ENCODE measurements at regions not wholly inside any gene's neighbourhood (a gene's known extent, or its start where the extent isn't known, plus 50 kb on each side); places are given as distances from the start of the nearest gene placed in this dataset.

DNA sequence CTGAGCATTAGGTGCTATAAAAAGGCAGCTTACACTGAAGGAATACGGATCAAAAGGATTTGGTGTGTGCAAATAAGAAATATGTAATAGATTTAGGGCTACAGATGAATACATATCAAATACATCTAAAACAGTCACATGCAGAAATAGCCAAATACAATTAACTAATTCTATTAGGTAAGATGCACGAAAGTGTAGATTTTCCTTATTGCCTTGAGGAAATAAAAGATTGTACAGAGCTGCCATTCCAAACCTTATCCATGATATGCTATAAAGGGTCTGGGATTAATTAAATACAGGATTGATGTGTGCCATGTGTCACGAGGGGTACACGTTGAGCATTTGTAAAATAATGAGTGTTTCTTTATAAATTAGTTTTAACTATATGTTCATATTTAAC lies 107.0 kb upstream of the ELOVL6 start:
- no peak for TF ChIP-seq RCOR1 (IDR thresholded peaks at IDR 0.05; ENCODE audit: low read depth, low read length)
- TF ChIP-seq RNF2 (IDR thresholded peaks at IDR 0.05; ENCODE audit: borderline replicate concordance, low read depth) = no peak
- TF ChIP-seq RARB (CRISPR knock-in tag; IDR thresholded peaks at IDR 0.05) = no peak
- TF ChIP-seq, protein P1, sequence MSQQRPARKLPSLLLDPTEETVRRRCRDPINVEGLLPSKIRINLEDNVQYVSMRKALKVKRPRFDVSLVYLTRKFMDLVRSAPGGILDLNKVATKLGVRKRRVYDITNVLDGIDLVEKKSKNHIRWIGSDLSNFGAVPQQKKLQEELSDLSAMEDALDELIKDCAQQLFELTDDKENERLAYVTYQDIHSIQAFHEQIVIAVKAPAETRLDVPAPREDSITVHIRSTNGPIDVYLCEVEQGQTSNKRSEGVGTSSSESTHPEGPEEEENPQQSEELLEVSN (IDR thresholded peaks at IDR 0.05; ENCODE audit: borderline replicate concordance, low read depth) = no peak
- TF ChIP-seq, protein P2, sequence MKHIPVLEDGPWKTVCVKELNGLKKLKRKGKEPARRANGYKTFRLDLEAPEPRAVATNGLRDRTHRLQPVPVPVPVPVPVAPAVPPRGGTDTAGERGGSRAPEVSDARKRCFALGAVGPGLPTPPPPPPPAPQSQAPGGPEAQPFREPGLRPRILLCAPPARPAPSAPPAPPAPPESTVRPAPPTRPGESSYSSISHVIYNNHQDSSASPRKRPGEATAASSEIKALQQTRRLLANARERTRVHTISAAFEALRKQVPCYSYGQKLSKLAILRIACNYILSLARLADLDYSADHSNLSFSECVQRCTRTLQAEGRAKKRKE (CRISPR knock-in tag; IDR thresholded peaks at IDR 0.05; ENCODE audit: low read depth) = no peak
- TF ChIP-seq MYC (IDR thresholded peaks at IDR 0.05; ENCODE audit: borderline replicate concordance, low read length) = no peak
- TF ChIP-seq TFCP2L1 (CRISPR knock-in tag; IDR thresholded peaks at IDR 0.05) = no peak
- Histone ChIP-seq H3K4me1 (no peaks in the 10 kb centered on the region), H3K9me3 (no peaks in the 10 kb centered on the region), H3K27ac (no peak overlapping the region), H3K4me3 (no peak overlapping the region), H3K4me2 (no peak overlapping the region)
- ChIA-PET CTCF (no interaction called here), POLR2A (no interaction called here)
- WGBS (ENCODE audit: missing lambda C conversion rate) = 53% methylated on average over 4 of the region's 4 CpGs
- no peak for FAIRE-seq
- ATAC-seq = no peak
- DNase-seq (ENCODE audit: low read depth in 1 of 2, low spot score in 1 of 2) = no peak

GRCh38 chr4:110296892-110297291 lies 98.5 kb upstream of the ELOVL6 start:
- H3K4me2 ChIP-seq = no peak overlapping the region
- POLR2A ChIA-PET = no interaction called here
- ATAC-seq = no peak
- CTCF ChIA-PET = interaction anchor here (0.6 kb wide), 1 partner anchor 86 kb away, joined by 3 read pairs; no protein-coding TSS in a partner anchor
- no peak for DNase-seq (ENCODE audit: low read depth in 1 of 2, low spot score in 1 of 2)
- no peak overlapping the region for H3K27ac ChIP-seq
- no peaks in the 10 kb centered on the region for H3K4me1 ChIP-seq
- FAIRE-seq = no peak
- H3K9me3 ChIP-seq = no peaks in the 10 kb centered on the region
- WGBS (ENCODE audit: missing lambda C conversion rate) = 28% methylated on average over 2 of the region's 2 CpGs
- no peak overlapping the region for H3K4me3 ChIP-seq
- no peak for TF ChIP-seq ZNF302 (CRISPR knock-in tag; IDR thresholded peaks at IDR 0.05)
- TF ChIP-seq MAX (IDR thresholded peaks at IDR 0.05) = no peak
- no peak for TF ChIP-seq NFE2L2 (conservative IDR thresholded peaks at IDR 0.05; ENCODE audit: low read length)
- no peak for TF ChIP-seq CHD2 (IDR thresholded peaks at IDR 0.05; ENCODE audit: low read length, partially characterized antibody)
- no peak for TF ChIP-seq RAD21 (conservative IDR thresholded peaks at IDR 0.05 in 1 of 2, IDR thresholded peaks at IDR 0.05 in 1 of 2)
- no peak for TF ChIP-seq HDAC2 (IDR thresholded peaks at IDR 0.05)
- TF ChIP-seq CBX2 (IDR thresholded peaks at IDR 0.05; ENCODE audit: borderline replicate concordance, low read depth) = no peak
- no peak for TF ChIP-seq TFCP2L1 (CRISPR knock-in tag; IDR thresholded peaks at IDR 0.05)
- no peak for TF ChIP-seq CEBPB (IDR thresholded peaks at IDR 0.05)
- TF ChIP-seq NPAS2 (CRISPR knock-in tag; IDR thresholded peaks at IDR 0.05; ENCODE audit: borderline replicate concordance) = no peak
- TF ChIP-seq, protein P3, sequence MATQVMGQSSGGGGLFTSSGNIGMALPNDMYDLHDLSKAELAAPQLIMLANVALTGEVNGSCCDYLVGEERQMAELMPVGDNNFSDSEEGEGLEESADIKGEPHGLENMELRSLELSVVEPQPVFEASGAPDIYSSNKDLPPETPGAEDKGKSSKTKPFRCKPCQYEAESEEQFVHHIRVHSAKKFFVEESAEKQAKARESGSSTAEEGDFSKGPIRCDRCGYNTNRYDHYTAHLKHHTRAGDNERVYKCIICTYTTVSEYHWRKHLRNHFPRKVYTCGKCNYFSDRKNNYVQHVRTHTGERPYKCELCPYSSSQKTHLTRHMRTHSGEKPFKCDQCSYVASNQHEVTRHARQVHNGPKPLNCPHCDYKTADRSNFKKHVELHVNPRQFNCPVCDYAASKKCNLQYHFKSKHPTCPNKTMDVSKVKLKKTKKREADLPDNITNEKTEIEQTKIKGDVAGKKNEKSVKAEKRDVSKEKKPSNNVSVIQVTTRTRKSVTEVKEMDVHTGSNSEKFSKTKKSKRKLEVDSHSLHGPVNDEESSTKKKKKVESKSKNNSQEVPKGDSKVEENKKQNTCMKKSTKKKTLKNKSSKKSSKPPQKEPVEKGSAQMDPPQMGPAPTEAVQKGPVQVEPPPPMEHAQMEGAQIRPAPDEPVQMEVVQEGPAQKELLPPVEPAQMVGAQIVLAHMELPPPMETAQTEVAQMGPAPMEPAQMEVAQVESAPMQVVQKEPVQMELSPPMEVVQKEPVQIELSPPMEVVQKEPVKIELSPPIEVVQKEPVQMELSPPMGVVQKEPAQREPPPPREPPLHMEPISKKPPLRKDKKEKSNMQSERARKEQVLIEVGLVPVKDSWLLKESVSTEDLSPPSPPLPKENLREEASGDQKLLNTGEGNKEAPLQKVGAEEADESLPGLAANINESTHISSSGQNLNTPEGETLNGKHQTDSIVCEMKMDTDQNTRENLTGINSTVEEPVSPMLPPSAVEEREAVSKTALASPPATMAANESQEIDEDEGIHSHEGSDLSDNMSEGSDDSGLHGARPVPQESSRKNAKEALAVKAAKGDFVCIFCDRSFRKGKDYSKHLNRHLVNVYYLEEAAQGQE (IDR thresholded peaks at IDR 0.05) = no peak
- TF ChIP-seq RNF2 (IDR thresholded peaks at IDR 0.05; ENCODE audit: borderline replicate concordance, low read depth) = no peak
- TF ChIP-seq EP300 (IDR thresholded peaks at IDR 0.05) = no peak
- no peak for TF ChIP-seq ESRRA (IDR thresholded peaks at IDR 0.05; ENCODE audit: borderline replicate concordance, low read length)
- no peak for TF ChIP-seq FOXS1 (CRISPR knock-in tag; IDR thresholded peaks at IDR 0.05)
